Stimulated activated CD4-positive, alpha-beta T cell treated with anti-CD3 and anti-CD28 coated beads, Interleukin-2, amount 100 ng/mL, for 24 hours (primary cell): ENCODE measurements at regions not wholly inside any gene's neighbourhood (a gene's known extent, or its start where the extent isn't known, plus 50 kb on each side); places are given as distances from the start of the nearest gene placed in this dataset.
"Not testable (repeated sequence)": the region's sequence is repeated elsewhere in the genome, so short reads cannot be mapped to it uniquely, and the experiment has no call there.

Experiments
- DNase-seq, 2 donors: peaks; one replicate each; pipeline ENCODE4 v3.0.0-alpha.2; 2020

- no peak for DNase-seq
These were observed 141.1 kb downstream of the TLR5 start for GRCh38 chr1:223001653-223002634.

GRCh38 chr1:223003549-223003948, 139.5 kb downstream of the TLR5 start:
- no peak for DNase-seq

- no peak for DNase-seq
These were observed 136.7 kb downstream of the TLR5 start for GRCh38 chr1:223006371-223006770.

- no peak for DNase-seq
These were observed 136.0 kb downstream of the TLR5 start for GRCh38 chr1:223006917-223007648.

GRCh38 chr1:223007935-223008334, 135.1 kb downstream of the TLR5 start:
- no peak for DNase-seq

- DNase-seq, result no peak
These were observed 134.2 kb downstream of the TLR5 start for GRCh38 chr1:223008808-223009207.

- no peak for DNase-seq
These were observed 133.6 kb downstream of the TLR5 start for GRCh38 chr1:223009406-223009805.

GRCh38 chr1:223010582-223011504, 132.2 kb downstream of the TLR5 start:
- no peak for DNase-seq

DNA sequence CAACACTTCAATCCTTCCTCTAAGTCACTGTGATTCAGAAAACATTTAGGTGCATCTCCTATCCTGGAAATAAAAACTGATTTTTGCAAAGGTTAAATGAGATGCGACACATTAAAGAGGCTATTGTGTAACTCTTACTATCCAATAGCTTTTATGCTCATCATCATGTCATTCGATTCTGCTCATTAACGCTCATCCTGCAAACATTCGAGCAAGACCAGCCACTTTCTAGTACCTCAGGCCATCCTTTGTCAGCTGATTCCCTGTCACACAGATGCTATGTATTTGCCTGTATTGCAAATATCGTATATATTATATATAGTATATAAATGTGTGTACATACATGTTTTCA, 131.6 kb downstream of the TLR5 start:
- no peak for DNase-seq

GRCh38 chr1:223012176-223012788, 130.8 kb downstream of the TLR5 start:
- no peak for DNase-seq

- no peak for DNase-seq
These were observed 130.1 kb downstream of the TLR5 start for GRCh38 chr1:223012938-223013337.

- DNase-seq, result no peak
These were observed 128.7 kb downstream of the TLR5 start for GRCh38 chr1:223014142-223014873.

GRCh38 chr1:223016381-223016780, 126.7 kb downstream of the TLR5 start:
- DNase-seq, result no peak

DNA sequence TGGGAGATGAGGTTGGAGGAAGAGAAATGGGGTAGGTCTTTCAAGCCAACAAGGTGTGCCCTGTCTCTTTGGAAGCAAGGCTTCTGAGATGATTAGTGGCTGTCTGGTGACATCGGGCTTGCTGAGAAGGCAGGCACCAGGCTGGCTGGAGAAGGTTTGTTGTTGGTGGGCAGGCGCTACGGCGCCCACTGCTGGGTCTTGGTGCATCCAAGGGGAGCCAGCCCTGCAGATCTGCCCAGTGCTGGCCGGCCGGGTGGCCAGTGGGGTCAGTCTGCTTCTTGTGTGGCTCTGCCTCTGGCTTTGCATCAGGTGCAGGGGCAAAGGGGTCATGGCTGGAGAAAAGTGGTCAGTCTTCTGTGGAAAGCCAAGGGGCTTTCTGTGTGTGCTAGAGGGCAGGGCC, 126.2 kb downstream of the TLR5 start:
- DNase-seq, result no peak

GRCh38 chr1:223017291-223017690, 125.8 kb downstream of the TLR5 start:
- DNase-seq, result no peak

GRCh38 chr1:223018534-223018933, 124.5 kb downstream of the TLR5 start:
- DNase-seq, result no peak

DNA sequence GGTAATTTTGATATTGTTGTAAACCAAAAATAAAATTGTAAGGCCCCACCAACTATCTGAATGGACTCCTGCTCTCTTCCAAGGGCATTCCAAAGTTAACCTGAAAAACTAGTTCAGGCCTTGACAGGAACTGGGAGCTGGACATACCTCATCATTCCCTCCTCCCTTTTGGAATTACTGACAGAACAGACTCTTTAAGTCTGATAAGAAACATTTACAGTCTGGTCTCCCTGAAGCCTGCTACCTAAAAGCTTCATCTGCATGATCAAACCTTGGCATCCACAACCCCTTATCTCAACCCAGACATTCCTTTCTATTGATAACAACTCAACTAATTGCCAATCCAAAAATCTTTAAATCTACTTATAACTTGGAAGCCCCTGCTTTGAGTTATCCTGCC, 123.8 kb downstream of the TLR5 start:
- no peak for DNase-seq

DNA sequence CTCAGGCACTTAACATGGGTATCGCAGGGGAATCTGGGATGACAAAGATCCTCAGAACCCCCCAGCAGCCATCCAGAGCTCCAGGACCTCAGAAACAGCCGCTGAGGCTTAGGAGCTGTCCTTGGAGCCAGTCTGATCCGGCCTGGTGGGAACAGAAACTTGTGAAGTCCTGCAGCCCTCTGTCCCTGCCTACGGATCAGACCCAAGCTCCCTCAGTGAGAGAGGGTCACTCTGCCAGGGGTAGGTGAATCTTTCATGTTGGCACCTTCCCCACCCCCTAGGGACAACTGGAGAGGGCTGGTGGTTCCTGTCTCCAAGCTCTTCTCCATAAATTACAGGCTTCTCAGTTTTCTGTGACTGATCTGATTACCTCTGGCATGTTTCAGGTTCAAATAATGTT, 122.3 kb downstream of the TLR5 start:
- no peak for DNase-seq

DNA sequence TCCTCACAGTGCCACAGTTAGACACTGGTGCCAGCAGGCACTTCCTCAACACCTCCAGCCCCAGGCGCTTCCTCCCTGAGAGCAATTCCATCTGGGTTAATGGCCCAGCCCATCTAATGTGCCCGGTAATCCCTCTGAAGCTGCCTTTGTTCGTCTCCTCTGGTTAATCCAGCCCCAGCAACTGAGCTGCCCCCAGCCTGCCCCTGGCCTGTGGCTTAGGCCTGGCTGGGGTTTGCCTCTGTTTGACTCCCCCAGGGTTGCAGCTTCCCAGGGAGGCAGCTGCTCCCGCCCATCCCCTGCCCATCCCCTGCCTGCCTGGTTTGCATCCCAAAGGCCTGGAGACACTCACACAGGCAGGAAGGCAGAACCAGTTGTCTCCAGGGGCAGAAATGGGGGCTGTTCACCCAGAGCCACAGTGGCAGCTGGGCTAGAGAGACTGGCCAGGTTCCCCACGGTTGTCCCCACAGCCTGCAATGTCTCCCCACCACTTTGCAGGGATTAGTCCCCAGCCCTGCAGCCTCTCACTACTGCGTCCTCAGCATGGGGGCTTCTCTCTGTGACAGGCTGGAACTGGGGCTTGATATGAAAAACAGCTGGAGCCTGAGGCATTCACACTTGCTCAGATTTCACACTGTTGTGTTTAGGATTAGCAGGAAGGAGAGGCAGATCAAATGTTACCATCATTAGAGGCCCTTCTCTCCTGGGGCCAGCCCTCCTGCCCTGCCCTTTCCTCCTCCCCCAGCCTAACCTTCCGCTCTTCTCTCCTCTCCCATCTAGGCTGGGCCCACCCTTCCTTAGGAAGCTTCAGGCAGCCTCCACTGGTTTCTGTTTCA, 120.2 kb downstream of the TLR5 start:
- DNase-seq, result no peak

GRCh38 chr1:223023863-223024262, 119.2 kb downstream of the TLR5 start:
- DNase-seq, result no peak

DNA sequence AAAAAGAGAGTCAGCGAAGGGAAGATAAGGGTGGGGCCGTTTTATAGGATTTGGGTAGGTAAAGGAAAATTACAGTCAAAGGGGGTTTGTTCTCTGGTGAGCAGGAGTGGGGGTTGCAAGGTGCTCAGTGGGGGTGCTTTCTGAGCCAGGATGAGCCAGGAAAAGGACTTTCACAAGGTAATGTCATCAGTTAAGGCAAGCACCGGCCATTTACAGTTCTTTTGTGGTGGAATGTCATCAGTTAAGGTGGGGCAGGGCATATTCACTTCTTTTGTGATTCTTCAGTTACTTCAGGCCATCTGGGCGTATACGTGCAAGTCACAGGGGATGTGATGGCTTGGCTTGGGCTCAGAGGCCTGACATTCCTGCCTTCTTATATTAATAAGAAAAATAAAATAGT, 118.6 kb downstream of the TLR5 start:
- not testable (repeated sequence) for DNase-seq
